GM18873 (cell line): ENCODE measurements at regions not wholly inside any gene's neighbourhood (a gene's known extent, or its start where the extent isn't known, plus 50 kb on each side); places are given as distances from the start of the nearest gene placed in this dataset.
"Not testable (repeated sequence)": the region's sequence is repeated elsewhere in the genome, so short reads cannot be mapped to it uniquely, and the experiment has no call there.

ENCODE experiments used
- ATAC-seq: cut with Tn5 transposase; IDR thresholded peaks from one replicate; pipeline ENCODE4 v1.9.1; 2021; ENCODE audit warnings: mild to moderate bottlenecking, moderate library complexity, moderate number of reproducible peaks; ENCODE audit not compliant: unreplicated experiment, low FRiP score

GRCh38 chr4:103895876-103896465, 176.2 kb upstream of the TACR3 start:
- ATAC-seq: no peak

- no peak for ATAC-seq
Measured at GRCh38 chr4:103892586-103892985, 172.8 kb upstream of the TACR3 start.

- ATAC-seq: no peak
Measured at GRCh38 chr4:103887191-103887590, 167.4 kb upstream of the TACR3 start.

- no peak for ATAC-seq
Measured at GRCh38 chr4:103885152-103885551, 165.4 kb upstream of the TACR3 start.

GRCh38 chr4:103867311-103867710, 147.5 kb upstream of the TACR3 start:
- no peak for ATAC-seq

GRCh38 chr4:103853627-103854026, 133.8 kb upstream of the TACR3 start:
- no peak for ATAC-seq

- no peak for ATAC-seq
Measured at GRCh38 chr4:103853146-103853545, 133.4 kb upstream of the TACR3 start.

GRCh38 chr4:103845075-103845474, 125.3 kb upstream of the TACR3 start:
- ATAC-seq: no peak

- ATAC-seq: no peak
Measured at GRCh38 chr4:103842637-103843239, 123.0 kb upstream of the TACR3 start.

GRCh38 chr4:103842076-103842475, 122.3 kb upstream of the TACR3 start:
- no peak for ATAC-seq

- not testable (repeated sequence) for ATAC-seq
Measured at GRCh38 chr4:103810308-103810707, 90.5 kb upstream of the TACR3 start.

- ATAC-seq: no peak
Measured at GRCh38 chr4:103802766-103803165, 83.0 kb upstream of the TACR3 start.

GRCh38 chr4:103787057-103787456, 67.3 kb upstream of the TACR3 start:
- no peak for ATAC-seq

- ATAC-seq: no peak
Measured at GRCh38 chr4:103786593-103786992, 66.8 kb upstream of the TACR3 start.

- ATAC-seq: no peak
Measured at GRCh38 chr4:103786014-103786413, 66.2 kb upstream of the TACR3 start.

- ATAC-seq: no peak
Measured at GRCh38 chr4:103778221-103778620, 58.4 kb upstream of the TACR3 start.

- ATAC-seq: no peak
Measured at GRCh38 chr4:103774326-103774825, 54.6 kb upstream of the TACR3 start.

- no peak for ATAC-seq
Measured at GRCh38 chr4:103773691-103774231, 54.0 kb upstream of the TACR3 start.
